GM18511 (cell line): ENCODE measurements at regions not wholly inside any gene's neighbourhood (a gene's known extent, or its start where the extent isn't known, plus 50 kb on each side); places are given as distances from the start of the nearest gene placed in this dataset.

ENCODE experiments used
- ATAC-seq: cut with Tn5 transposase; IDR thresholded peaks from one replicate; pipeline ENCODE4 v1.9.1; 2021; ENCODE audit warnings: mild to moderate bottlenecking, moderate library complexity; ENCODE audit not compliant: unreplicated experiment

DNA sequence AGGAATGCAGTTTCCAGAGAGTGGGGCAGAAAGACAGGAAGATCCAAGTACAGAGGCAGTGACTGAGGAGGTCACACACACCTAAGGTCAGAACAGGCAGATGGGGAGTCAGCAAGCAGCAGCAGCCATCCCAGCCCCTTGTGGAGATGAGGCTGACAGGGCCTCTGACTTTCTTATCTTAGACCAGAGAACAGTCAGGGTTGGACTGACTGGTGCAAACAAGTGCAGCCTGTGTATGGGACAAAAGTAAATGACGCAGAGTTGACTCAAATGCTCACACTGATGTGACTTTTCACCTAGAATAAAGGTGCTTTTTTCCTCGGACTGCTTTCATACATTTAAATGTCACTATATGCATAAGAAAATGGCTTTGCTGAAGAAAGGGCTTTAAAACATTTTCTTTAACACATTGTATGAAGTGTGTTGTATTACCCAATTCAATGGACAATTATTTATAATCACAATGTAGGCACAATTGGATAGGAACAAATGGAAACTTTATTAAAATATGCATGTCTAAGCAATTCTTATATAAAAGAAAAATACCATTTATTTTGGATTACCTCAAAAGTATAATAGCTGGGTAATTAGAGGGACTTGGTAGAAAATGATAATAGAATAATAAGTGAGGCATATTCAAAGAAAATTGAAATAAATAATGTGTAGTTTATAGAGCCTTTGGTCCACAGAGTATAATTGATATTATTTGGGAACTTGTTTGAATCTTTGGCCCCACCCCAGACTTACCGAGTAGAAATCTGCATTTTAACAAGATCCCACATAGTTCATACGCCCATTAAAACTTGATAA is 1321.5 kb upstream of the CELF4 start:
- ATAC-seq, result no peak

DNA sequence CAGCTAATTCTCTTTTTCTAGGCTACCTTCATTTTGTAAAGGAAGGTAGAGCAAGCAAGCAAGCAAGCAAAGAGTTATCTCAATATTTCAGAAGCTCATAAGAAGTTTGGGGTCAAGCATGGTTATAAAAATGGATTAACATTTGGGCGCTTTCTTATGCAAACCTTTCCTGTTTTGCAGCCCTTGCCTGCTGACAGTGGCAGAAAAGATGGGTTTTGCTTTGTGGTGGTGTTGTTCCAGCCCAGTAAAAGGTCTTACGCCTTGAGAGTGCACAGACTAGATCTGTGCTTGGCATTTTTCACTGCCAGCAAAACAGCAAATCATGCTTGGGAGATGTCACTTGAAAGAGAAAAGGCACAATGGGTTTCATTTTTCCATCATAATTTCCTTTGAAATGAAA is 1320.6 kb upstream of the CELF4 start:
- no peak for ATAC-seq

DNA sequence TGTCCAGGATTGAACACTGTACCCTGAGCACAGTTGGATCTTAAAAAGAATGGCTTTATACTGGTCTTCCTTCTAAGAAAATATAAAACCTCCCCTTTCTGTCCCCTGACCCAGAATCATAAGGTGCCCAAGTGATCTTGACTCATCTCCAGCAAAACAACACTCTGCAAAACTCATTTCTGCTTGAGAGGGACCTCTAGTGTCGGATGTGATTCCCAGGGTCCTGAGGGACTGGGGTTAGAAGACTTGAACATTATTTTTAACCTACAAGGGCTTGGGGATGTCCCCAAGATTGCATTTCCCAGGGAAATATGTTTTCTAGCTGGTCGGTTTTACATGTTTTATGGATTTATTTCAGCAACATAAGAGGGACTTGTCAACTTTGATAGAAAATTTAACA is 1318.5 kb upstream of the CELF4 start:
- ATAC-seq, result no peak

DNA sequence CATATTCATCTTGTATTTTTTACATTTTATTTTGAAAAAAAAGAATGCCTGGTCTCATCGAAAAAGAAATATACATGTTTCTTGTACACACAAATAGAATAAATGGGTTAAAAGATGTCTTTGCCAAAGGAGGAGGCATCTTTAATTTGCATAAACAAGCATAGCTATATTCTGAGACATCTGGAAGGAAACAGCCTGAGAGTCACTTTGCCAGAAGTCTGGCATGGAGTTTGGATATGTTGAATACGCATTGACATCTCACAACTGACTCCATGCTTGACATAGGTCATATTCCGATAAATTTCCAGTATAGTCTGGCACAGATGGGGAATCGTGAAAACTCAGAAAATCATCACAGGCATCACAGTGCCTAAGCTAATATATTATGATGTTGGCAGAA is 1317.5 kb upstream of the CELF4 start:
- no peak for ATAC-seq

DNA sequence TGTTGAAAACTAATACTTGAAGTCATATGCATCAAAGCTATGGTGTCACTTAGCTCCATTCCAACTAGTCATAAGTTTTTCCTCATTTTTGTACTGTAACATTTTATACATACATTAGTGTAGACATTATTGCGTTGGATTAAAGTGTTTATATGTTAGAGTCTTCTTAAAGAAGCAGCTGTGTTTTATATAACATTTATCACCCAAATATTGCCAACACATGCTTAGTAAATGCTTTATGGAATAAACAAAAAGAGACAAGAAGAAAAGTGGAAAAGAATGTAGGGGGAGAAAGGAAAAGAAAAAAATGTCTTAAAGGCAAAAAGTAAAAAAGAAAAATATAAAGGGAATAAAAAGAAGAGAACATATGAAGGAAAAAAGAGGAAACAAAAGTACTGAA is 1314.3 kb upstream of the CELF4 start:
- ATAC-seq, result no peak

GRCh38 chr18:38872342-38872741 is 1306.7 kb upstream of the CELF4 start:
- no peak for ATAC-seq

DNA sequence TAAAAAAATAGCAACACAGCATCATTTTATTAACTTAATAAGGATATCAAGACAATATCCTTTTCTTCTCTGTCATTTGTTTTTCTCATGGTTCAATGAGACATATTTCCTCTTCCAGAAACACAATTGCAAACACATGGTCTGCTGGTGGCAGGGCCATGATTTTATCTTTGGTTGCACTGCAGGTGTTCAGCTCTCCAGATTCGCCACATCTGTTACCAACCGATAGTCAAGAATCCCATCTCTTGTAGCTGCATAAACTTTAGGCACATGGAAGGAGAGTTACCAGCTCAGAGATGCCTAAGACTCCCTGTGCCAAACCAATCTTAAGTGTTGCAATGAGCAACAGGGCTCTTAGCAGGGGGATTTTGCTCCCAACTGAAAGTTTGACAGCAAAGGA is 1303.2 kb upstream of the CELF4 start:
- no peak for ATAC-seq

GRCh38 chr18:38867680-38868079 is 1302.1 kb upstream of the CELF4 start:
- no peak for ATAC-seq

GRCh38 chr18:38851526-38851925 is 1285.9 kb upstream of the CELF4 start:
- no peak for ATAC-seq

- no peak for ATAC-seq
These were observed 1281.7 kb upstream of the CELF4 start for GRCh38 chr18:38847326-38847725.

GRCh38 chr18:38843291-38843690 is 1277.7 kb upstream of the CELF4 start:
- ATAC-seq, result no peak

- ATAC-seq, result no peak
These were observed 1260.6 kb upstream of the CELF4 start for GRCh38 chr18:38826247-38826646.

- ATAC-seq, result no peak
These were observed 1245.6 kb upstream of the CELF4 start for GRCh38 chr18:38811209-38811608.

GRCh38 chr18:38810789-38811188 is 1245.2 kb upstream of the CELF4 start:
- ATAC-seq, result no peak

GRCh38 chr18:38807915-38808314 is 1242.3 kb upstream of the CELF4 start:
- no peak for ATAC-seq

GRCh38 chr18:38805256-38805655 is 1239.7 kb upstream of the CELF4 start:
- no peak for ATAC-seq

DNA sequence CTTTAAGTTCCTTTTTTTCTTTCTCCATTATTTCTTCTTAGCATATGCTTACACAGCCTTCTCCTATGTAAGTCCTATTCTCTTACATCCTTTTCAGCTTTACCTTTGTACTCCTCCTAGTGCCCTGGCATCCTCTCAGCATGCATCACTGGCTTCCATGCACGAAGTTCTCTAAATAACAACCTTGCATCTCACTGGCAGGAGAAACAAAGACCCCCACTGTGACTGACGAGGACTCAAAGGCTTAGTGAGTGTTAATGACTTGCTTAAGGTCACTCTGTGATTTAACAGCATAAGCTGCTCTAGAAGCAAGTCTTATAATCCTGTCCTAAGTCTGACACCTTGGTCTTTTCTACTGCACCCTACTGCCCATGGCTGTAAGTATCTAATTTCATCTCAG is 1236.0 kb upstream of the CELF4 start:
- ATAC-seq, result no peak

GRCh38 chr18:38796762-38797161 is 1231.2 kb upstream of the CELF4 start:
- no peak for ATAC-seq

- ATAC-seq, result no peak
These were observed 1227.1 kb upstream of the CELF4 start for GRCh38 chr18:38792731-38793130.

DNA sequence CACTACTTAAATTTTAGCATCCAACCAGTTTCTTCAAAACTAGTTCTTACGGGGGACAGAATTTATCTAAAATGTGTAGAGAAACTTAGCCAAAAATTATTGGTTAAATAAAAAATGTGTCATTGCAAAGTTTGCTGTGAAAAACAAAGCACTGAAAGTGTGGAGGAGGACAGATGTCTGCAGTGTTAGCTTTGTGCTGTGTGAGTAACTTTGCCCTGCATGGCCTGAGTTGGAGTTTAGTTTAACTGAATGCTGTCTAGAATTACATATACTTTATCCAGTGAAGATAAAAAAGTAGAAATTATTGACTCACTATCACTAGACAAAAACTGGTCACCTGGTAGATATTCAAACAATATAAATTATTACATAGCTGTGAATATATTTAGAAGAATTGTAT is 1225.2 kb upstream of the CELF4 start:
- no peak for ATAC-seq

DNA sequence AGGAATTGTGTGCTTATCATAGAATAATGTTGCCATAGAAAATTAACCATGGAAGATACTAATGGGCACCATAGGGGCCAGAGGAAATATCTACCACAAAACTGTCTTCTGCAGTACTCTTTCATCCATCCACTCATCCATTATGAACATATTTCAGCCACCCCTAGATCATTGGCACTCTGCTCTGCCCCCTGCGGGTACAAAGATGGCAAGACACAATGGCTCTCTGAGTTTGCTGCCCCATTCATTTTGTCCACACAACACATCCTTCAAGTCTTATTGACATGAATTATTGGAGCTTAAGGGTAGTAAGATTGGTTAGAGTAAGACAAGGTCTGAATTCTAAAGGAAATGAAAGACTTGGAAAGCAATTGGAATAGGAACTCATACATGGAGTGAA is 1224.7 kb upstream of the CELF4 start:
- ATAC-seq, result no peak

GRCh38 chr18:38789141-38789540 is 1223.5 kb upstream of the CELF4 start:
- ATAC-seq, result no peak

DNA sequence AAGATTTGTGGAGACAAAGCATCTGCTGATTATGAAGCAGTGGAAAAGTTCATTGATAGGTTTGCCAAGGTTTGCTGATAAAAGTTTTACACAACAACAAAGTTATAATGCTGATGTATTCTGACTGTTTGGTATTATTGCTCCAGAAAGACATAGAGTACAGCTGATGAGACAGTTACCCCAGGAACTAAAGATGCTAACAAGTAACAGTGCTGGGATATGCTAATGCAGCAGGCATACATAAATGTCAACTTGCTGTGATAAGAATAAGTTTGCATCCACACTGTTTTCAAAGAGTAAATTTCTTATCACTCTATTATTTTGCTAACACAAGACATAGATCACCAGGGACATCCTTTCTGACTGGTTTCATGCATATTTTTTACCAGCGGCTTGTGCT is 1221.3 kb upstream of the CELF4 start:
- no peak for ATAC-seq
